ACHN (cell line): ENCODE measurements at regions not wholly inside any gene's neighbourhood (a gene's known extent, or its start where the extent isn't known, plus 50 kb on each side); places are given as distances from the start of the nearest gene placed in this dataset.
A peak's percentile ranks its signal among the peaks of the same experiment; 100 is the strongest.
"Not testable (repeated sequence)": the region's sequence is repeated elsewhere in the genome, so short reads cannot be mapped to it uniquely, and the experiment has no call there.

Experiments used
- DNase-seq: peaks from one replicate; pipeline ENCODE4 v3.0.0-alpha.2; 2015
- in situ Hi-C: cut with HindIII; loops from 2 replicates; pipeline ENCODE4 v1.10.0; 2017; ENCODE audit warnings: low sequenced_read_pairs, low pct_ligation_motif_present, low pct_unique_long_range_greater_than_20kb

DNA sequence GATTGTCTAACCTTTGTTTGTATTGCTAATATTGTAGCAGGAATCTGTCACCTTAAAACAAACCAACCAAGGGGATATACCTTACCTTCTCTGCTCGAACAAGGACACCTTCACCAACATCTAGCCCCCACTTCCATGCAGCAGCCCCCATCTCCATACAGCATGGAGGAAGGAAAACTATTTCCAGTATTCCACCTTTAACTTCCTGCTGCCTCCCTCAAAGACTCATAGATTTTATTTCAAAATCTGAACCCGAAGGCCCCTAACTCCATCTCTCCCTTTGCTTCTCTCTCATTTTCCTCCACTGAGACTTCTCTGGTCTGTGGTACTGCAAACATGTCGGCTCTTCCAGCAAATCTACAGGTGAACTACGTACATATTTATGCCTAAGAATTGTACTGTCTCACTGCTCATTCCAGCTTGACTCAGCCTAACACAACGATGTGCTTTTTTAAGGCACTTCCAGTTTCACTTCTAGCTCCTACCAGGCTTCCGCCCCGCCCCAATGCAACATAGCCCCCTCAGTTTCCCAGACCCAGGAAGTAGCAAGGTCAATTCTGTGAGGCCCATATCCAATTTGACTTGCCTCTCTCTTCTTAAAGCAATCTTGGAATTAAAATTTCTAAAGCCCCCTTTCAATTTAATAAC lies 70.7 kb upstream of the RNF38 start:
- peak; percentile 81 for DNase-seq
- in situ Hi-C loops = no loop called here

DNA sequence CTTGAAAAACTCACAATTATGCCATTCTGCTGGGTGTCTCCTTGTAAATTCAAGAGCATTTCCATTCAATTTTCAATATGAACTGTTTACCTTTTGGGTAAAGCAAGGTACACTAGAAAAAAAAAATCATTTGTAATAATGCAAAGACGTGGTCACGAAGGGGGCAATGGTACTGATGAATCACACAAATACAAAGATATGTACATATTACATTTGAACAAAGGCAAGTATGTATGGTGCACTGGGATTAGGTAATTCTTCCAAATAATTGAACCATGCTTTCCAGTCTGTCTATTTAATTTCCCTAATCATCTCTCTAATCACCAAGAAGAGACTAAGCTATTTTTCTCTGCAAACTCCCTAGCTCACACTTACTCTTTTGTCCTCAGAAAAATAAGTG lies 63.4 kb upstream of the RNF38 start:
- DNase-seq = no peak
- in situ Hi-C loops = no loop called here

DNA sequence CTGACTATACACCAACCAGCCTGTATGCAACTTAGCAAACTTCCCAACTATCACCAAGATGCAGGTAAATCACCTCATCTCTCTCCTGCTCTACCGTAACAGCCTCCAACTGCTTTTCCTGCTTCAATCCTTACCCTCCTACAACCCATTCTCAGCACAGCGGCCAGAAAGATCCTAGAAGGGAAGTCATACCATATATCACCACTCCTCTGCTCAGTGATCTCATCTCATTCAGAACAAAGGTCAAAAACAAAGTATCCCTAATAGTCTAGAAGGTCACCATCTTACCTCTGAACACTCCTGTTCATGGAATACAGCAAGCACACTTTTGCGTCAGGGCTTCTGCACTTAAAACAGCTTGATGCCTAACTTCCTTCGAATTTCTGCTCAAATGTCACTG lies 62.2 kb upstream of the RNF38 start:
- in situ Hi-C loops = no loop called here
- DNase-seq = no peak

DNA sequence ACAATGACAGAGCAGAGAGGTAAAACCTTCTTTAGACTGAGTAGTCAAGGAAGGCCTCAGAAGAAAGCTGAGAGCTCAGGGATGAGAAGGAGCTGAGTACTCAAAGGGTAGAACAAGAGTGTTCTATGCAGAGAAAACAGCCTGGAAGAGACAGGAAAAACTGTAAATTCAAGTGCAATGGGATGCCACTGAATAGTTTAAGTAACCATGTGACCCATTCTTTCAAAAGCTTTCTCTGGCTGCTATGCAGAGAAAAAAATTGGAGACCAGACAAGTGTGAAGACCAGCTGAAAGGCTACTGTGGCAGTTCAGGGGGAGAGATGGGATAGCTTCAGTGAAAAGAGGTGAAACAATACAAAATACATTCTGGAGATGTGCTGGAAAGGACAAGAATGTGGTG lies 61.3 kb upstream of the RNF38 start:
- in situ Hi-C loops = no loop called here
- DNase-seq = no peak

DNA sequence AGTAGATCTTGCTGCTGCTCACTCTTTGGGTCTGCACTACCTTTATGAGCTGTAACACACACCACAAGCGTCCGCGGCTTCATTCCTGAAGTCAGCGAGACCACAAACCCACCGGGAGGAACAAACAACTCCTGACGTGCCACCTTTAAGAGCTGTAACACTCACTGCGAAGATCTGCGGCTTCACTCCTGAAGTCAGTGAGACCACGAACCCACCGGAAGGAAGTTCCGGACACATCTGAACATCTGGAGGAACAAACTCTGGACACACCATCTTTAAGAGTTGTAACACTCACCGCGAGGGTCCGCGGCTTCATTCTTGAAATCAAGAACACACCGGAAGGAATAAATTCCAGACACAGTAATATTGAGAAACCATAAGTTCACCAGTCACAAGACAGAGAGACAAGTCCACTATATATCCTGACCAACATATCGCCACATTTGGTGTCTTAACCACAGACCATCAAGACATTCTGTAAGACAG lies 58.4 kb upstream of the RNF38 start:
- not testable (repeated sequence) for DNase-seq

DNA sequence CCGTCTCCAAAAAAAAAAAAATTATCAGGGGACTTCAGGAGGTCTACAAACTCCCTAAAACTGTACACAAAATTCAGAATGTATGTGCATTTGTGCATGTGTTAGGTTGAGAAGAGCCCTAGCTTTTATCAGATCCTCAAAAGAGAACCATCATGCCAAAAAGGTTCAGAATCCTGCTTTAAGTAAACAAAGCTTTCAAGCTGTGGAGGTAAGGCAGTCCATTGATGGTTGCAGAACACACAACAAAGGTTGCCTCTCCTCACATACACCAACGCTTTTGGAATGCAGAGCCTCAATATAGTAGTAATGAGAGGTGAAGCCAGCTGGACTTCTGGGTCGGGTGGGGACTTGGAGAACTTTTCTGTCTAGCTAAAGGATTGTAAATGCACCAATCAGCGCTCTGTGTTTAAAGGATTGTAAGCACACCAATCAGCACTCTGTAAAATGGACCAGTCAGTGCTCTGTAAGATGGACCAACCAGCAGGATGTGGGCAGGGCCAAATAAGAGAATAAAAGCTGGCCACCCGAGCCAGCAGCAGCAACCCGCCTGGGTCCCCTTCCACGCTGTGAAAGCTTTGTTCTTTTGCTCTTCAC lies 57.9 kb upstream of the RNF38 start:
- in situ Hi-C loops = no loop called here
- DNase-seq = no peak

More for the DNA sequence above, 58.4 kb upstream of the RNF38 start:
- in situ Hi-C loops = not testable (repeated sequence)

DNA sequence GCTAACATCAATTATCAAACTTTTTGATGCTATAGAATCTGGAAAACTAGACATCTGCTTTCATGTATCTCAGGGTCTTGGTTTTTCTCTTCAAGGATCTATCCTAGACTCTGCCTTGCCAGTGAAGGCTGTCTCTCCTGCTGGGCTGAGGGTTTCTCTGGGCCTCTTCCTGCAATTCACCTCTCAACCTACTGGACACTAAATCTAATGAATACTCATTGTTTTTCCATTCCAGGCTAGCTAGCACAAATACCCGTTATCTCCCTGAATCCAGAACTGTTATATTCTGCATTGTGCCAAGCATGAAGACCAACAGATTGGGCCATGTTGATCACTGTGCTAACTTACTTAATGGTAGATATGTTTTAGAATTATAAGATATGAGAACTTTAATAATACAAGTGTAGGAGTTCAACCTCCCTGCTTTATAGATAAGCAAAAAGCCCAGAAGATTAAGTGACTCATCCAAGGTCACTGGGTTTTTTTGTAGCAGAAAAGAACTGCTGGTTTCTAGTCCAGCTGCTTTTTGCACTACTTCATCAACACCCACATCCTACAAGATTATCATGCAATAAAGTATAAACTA lies 56.5 kb upstream of the RNF38 start:
- in situ Hi-C loops = no loop called here
- DNase-seq = no peak

DNA sequence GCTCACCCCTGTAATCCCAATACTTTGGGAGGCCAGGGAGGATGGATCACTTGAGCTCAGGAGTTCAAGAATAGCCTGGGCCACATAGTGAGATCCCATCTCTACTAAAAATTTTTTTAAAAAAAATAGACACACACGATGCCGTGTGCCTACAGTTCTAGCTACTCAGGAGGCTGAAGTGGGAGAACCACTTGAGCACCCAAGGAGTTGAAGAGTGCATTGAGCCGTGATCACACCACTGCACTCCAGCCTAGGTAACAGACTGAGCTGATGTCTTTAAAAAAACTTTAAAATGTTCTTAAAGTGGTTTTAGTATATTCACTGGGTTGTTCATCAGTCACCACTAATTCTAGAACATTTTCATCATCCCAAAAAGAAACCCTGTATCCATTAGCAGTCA lies 51.9 kb upstream of the RNF38 start:
- in situ Hi-C loops = no loop called here
- DNase-seq = no peak

DNA sequence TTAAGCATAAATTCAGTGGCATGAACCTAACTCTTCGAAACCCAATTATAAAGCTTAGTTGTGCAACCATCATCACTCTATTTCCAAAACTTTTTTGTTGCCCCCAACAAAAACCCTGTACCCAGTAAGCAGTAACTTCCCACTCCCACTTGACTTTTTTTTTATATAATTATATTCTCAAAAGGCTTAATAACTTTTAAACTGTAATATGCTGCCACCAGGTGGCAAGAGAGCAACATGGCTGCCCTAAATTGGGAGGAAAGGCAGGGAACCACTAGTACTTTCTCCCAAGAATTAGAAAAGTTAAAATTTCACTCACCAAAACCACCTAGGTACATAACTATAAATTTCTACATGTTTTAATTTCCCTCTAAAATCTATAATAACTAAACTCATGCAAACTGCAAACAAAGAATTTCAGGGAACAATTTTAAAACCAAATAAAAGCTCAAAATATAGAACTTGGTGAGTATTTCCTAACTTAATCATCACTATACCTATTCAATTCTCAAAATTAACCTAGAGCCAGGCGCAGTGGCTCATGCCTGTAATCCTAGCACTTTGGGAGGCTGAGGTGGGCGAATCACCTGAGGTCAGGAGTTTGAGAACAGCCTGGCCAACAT lies 50.2 kb upstream of the RNF38 start:
- in situ Hi-C loops = no loop called here

More for the DNA sequence above, 50.2 kb upstream of the RNF38 start:
- DNase-seq = peak; percentile 62
